PC-9 (cell line): ENCODE measurements at regions not wholly inside any gene's neighbourhood (a gene's known extent, or its start where the extent isn't known, plus 50 kb on each side); places are given as distances from the start of the nearest gene placed in this dataset.

Experiments
- BruUV-seq: library from RNA; stranded (reverse); fragments of 400-500 nt; replicated peaks from 2 replicates; lab custom pipeline; 2021; lab: Mats Ljungman, UMichigan
- CTCF ChIA-PET: fragments of 300-600 bp; sonication (Branson Sonifier 250); formaldehyde crosslinking; loops from one replicate; lab custom pipeline; 2022; ENCODE audit warnings: antibody characterized with exemption; lab: Charles Lee
- POLR2A ChIA-PET: fragments of 300-600 bp; sonication (Branson Sonifier 250); formaldehyde crosslinking; loops from one replicate; lab custom pipeline; 2022; ENCODE audit warnings: antibody characterized with exemption; ENCODE audit not compliant: unreplicated experiment; lab: Charles Lee
- DNase-seq, 2 experiments: peaks; one replicate each; pipeline versions ENCODE4 v3.0.0 to v3.0.0-alpha.2; 2015 to 2022; ENCODE audit warnings: mixed read lengths in 1 of 2
- H2AFZ ChIP-seq: fragments of 200-600 bp; sonication (generic); 2 replicates; pipeline ENCODE4 v1.8.1; 2017; ENCODE audit warnings: antibody characterized with exemption
- H3F3A ChIP-seq: fragments of 200-600 bp; sonication (generic); 2 replicates; pipeline ENCODE4 v1.8.1; 2017; ENCODE audit warnings: antibody characterized with exemption, mild to moderate bottlenecking, low read depth; ENCODE audit not compliant: insufficient read depth
- H3K27ac ChIP-seq: fragments of 200-600 bp; sonication (generic); 2 replicates; pipeline ENCODE4 v1.6.1; 2016; ENCODE audit warnings: mixed run types
- H3K27me3 ChIP-seq: fragments of 200-600 bp; sonication (generic); 2 replicates; pipeline ENCODE4 v1.6.1; 2016; ENCODE audit warnings: low read depth, mixed run types; ENCODE audit not compliant: insufficient read depth
- H3K36me3 ChIP-seq: fragments of 200-600 bp; sonication (generic); 2 replicates; pipeline ENCODE4 v1.6.1; 2016; ENCODE audit warnings: low read depth, mixed run types
- H3K4me1 ChIP-seq: fragments of 200-600 bp; sonication (generic); replicated peaks from 2 replicates; pipeline ENCODE4 v1.6.1; 2016; ENCODE audit warnings: mixed run types; ENCODE audit not compliant: insufficient read depth
- H3K4me2 ChIP-seq: fragments of 200-600 bp; sonication (generic); 2 replicates; pipeline ENCODE4 v1.6.1; 2017; ENCODE audit warnings: mixed run types
- H3K4me3 ChIP-seq: fragments of 200-600 bp; sonication (generic); 2 replicates; pipeline ENCODE4 v1.6.1; 2016; ENCODE audit warnings: mixed run types
- H3K79me2 ChIP-seq: fragments of 200-600 bp; sonication (generic); 2 replicates; pipeline ENCODE4 v1.6.1; 2017; ENCODE audit warnings: low read depth, mixed run types
- H3K9me2 ChIP-seq: fragments of 200-600 bp; sonication (generic); 2 replicates; pipeline ENCODE4 v1.8.1; 2017; ENCODE audit warnings: mild to moderate bottlenecking; ENCODE audit not compliant: insufficient read depth
- H3K9me3 ChIP-seq: fragments of 200-600 bp; sonication (generic); 2 replicates; pipeline ENCODE4 v1.8.1; 2016; ENCODE audit warnings: low read depth; ENCODE audit not compliant: insufficient read depth
- H4K20me1 ChIP-seq: fragments of 200-600 bp; sonication (generic); 2 replicates; pipeline ENCODE4 v1.8.1; 2017; ENCODE audit not compliant: insufficient read depth
- CTCF ChIP-seq: fragments of 200-600 bp; sonication (generic); conservative IDR thresholded peaks from 2 replicates; pipeline ENCODE4 v1.6.1; 2017; ENCODE audit warnings: mixed run types, antibody characterized with exemption, mild to moderate bottlenecking, moderate library complexity
- EZH2 ChIP-seq: fragments of 200-600 bp; sonication (generic); IDR thresholded peaks from 2 replicates; pipeline ENCODE4 v1.8.0; 2017; ENCODE audit warnings: antibody characterized with exemption, low read depth
- intact Hi-C: fragments of 100-400 bp; cut with micrococcal nuclease; formaldehyde crosslinking; loops from one replicate; pipeline ENCODE4 v1.10.0; 2022; ENCODE audit not compliant: unreplicated experiment

GRCh38 chr5:5622806-5623205, 200.3 kb downstream of the ICE1 start:
- BruUV-seq: no TSS peak
- no peak for DNase-seq
- Histone ChIP-seq H3K9me2 (no peaks in the 10 kb centered on the region), H3F3A (no peaks in the 10 kb centered on the region), H3K4me1 (no peaks in the 10 kb centered on the region), H2AFZ (no peak overlapping the region), H3K79me2 (no peaks in the 10 kb centered on the region), H3K36me3 (no peaks in the 10 kb centered on the region), H3K9me3 (no peaks in the 10 kb centered on the region; the same call in none of the 2 replicates), H3K4me2 (no peak overlapping the region), H4K20me1 (no peaks in the 10 kb centered on the region), H3K27me3 (peaks cover 14% of the 10 kb centered on the region), H3K27ac (no peak overlapping the region), H3K4me3 (no peak overlapping the region)
- ChIA-PET POLR2A (no interaction called here), CTCF (no interaction called here)
- TF ChIP-seq EZH2 (no peak), CTCF (no peak)
- intact Hi-C loops: no loop called here

- POLR2A ChIA-PET: no interaction called here
- BruUV-seq: no TSS peak
- no peaks in the 10 kb centered on the region for H4K20me1 ChIP-seq
- H3K9me3 ChIP-seq: no peaks in the 10 kb centered on the region; the same call in none of the 2 replicates
- peaks cover 24% of the 10 kb centered on the region for H3K27me3 ChIP-seq
- H3K9me2 ChIP-seq: no peaks in the 10 kb centered on the region
- intact Hi-C loops: no loop called here
- no peaks in the 10 kb centered on the region for H3K79me2 ChIP-seq
- no peaks in the 10 kb centered on the region for H3F3A ChIP-seq
- no peaks in the 10 kb centered on the region for H3K36me3 ChIP-seq
- no peak overlapping the region for H3K27ac ChIP-seq
- TF ChIP-seq CTCF (no peak), EZH2 (no peak)
- no peak overlapping the region for H2AFZ ChIP-seq
- H3K4me1 ChIP-seq: no peaks in the 10 kb centered on the region
- no peak overlapping the region for H3K4me2 ChIP-seq
- no peak overlapping the region for H3K4me3 ChIP-seq
- CTCF ChIA-PET: no interaction called here
- no peak for DNase-seq
These were observed 197.1 kb downstream of the ICE1 start for GRCh38 chr5:5619546-5619945.

- Histone ChIP-seq H3K4me2 (no peak overlapping the region), H3F3A (no peaks in the 10 kb centered on the region), H3K4me1 (no peaks in the 10 kb centered on the region), H3K9me2 (no peaks in the 10 kb centered on the region), H3K36me3 (no peaks in the 10 kb centered on the region), H3K4me3 (no peak overlapping the region), H2AFZ (no peak overlapping the region), H3K27ac (no peak overlapping the region), H3K79me2 (no peaks in the 10 kb centered on the region), H3K9me3 (no peaks in the 10 kb centered on the region; the same call in 1 of the 2 replicates), H3K27me3 (peaks cover 33% of the 10 kb centered on the region), H4K20me1 (no peaks in the 10 kb centered on the region)
- BruUV-seq: no TSS peak
- TF ChIP-seq CTCF (no peak), EZH2 (no peak)
- no peak for DNase-seq
- CTCF ChIA-PET: no interaction called here
- intact Hi-C loops: no loop called here
- POLR2A ChIA-PET: interaction anchor here (0.6 kb wide), 1 partner anchor 162 kb away, joined by 14 read pairs; no protein-coding TSS in a partner anchor
These were observed 194.5 kb downstream of the ICE1 start for GRCh38 chr5:5617024-5617423.
